GM12878 (cell line): ENCODE measurements at regions not wholly inside any gene's neighbourhood (a gene's known extent, or its start where the extent isn't known, plus 50 kb on each side); places are given as distances from the start of the nearest gene placed in this dataset.

Experiments used
- ATAC-seq: fragments of 200-7000 bp; cut with Tn5 transposase; 3 replicates; pipeline ENCODE4 v1.9.1; 2020; ENCODE audit warnings: mild to moderate bottlenecking, moderate library complexity
- BruUV-seq: library from RNA; stranded (reverse); fragments of 400-500 nt; replicated peaks from 2 replicates; lab custom pipeline; 2021; lab: Mats Ljungman, UMichigan
- CTCF ChIA-PET: fragments of 300-600 bp; sonication (Branson Sonifier 250); formaldehyde crosslinking; extraction: SDS; loops from one replicate; lab custom pipeline; 2021; ENCODE audit warnings: inconsistent platforms; lab: Yijun Ruan, JAX
- POLR2A ChIA-PET: fragments of 350-600 bp; formaldehyde crosslinking; extraction: SDS; loops from one replicate; lab custom pipeline; 2021; ENCODE audit warnings: inconsistent platforms; lab: Charles Lee
- RAD21 ChIA-PET: fragments of 300-600 bp; sonication (Branson Sonifier 250); formaldehyde crosslinking; loops from one replicate; lab custom pipeline; 2023; ENCODE audit warnings: antibody characterized with exemption; ENCODE audit not compliant: unreplicated experiment; lab: Charles Lee
- SMC1A ChIA-PET: fragments of 300-600 bp; sonication (Branson Sonifier 250); formaldehyde crosslinking; loops from one replicate; lab custom pipeline; 2023; ENCODE audit not compliant: unreplicated experiment, uncharacterized antibody; lab: Charles Lee
- DNase-seq: peaks from one replicate; pipeline ENCODE4 v3.0.0-alpha.2; 2011; ENCODE audit warnings: low read depth, low spot score
- FAIRE-seq: peaks from 3 replicates; lab custom pipeline; 2011; peaks lifted over from hg19 to GRCh38; lab: Jason Lieb, UNC
- H2AFZ ChIP-seq: 2 replicates; pipeline ENCODE4 v1.6.0; 2011; ENCODE audit warnings: low read depth, low read length, control low read depth; ENCODE audit not compliant: control insufficient read depth
- H3K27ac ChIP-seq: 2 replicates; pipeline ENCODE4 v1.5.1; 2011; ENCODE audit warnings: control low read depth; ENCODE audit not compliant: control insufficient read depth, insufficient read depth
- H3K27me3 ChIP-seq, 2 experiments: replicated peaks in 1 of 2; 2 replicates each; pipeline versions ENCODE4 v1.6.0 to v1.6.1; 2011; ENCODE audit warnings: low read length in 1 of 2; ENCODE audit not compliant: control insufficient read depth in 2 of 2, insufficient read depth in 2 of 2
- H3K36me3 ChIP-seq, 2 experiments: 2 replicates each; pipeline ENCODE4 v1.5.1; 2011; ENCODE audit warnings: low read length in 1 of 2; ENCODE audit not compliant: control insufficient read depth in 2 of 2, insufficient read depth in 2 of 2
- H3K4me1 ChIP-seq: 2 replicates; pipeline ENCODE4 v1.6.1; 2011; ENCODE audit warnings: mild to moderate bottlenecking, low read length, moderate library complexity, mixed read lengths; ENCODE audit not compliant: control insufficient read depth, insufficient read depth
- H3K4me2 ChIP-seq: 2 replicates; pipeline ENCODE4 v1.6.0; 2011; ENCODE audit warnings: control low read depth; ENCODE audit not compliant: control insufficient read depth, insufficient read depth
- H3K4me3 ChIP-seq: fragments of 200-600 bp; sonication (generic); 2 replicates; pipeline ENCODE4 v1.5.1; 2016
- H3K79me2 ChIP-seq: 2 replicates; pipeline ENCODE4 v1.6.0; 2011; ENCODE audit warnings: low read length; ENCODE audit not compliant: control insufficient read depth, insufficient read depth
- H3K9ac ChIP-seq: 2 replicates; pipeline ENCODE4 v1.8.0; 2011; ENCODE audit warnings: low read length, control low read depth, mixed read lengths; ENCODE audit not compliant: control insufficient read depth, insufficient read depth
- H3K9me3 ChIP-seq: replicated peaks from 3 replicates; pipeline ENCODE4 v1.5.1; 2011; ENCODE audit warnings: mild to moderate bottlenecking, low read length; ENCODE audit not compliant: control insufficient read depth, insufficient read depth
- H4K20me1 ChIP-seq: 2 replicates; pipeline ENCODE4 v1.6.0; 2011; ENCODE audit not compliant: control insufficient read depth, insufficient read depth
- BMI1 ChIP-seq: fragments of 450-650 bp; IDR thresholded peaks from 2 replicates; pipeline ENCODE4 v1.6.1; 2016; ENCODE audit warnings: mild to moderate bottlenecking, moderate library complexity, borderline replicate concordance
- CEBPB ChIP-seq, 2 experiments: fragments of 150-350 bp in 1 of 2; IDR thresholded peaks; 2 replicates each; pipeline ENCODE4 v1.6.1; 2012 to 2014; ENCODE audit warnings: low read depth in 2 of 2, low read length in 2 of 2, borderline replicate concordance in 1 of 2, inconsistent platforms in 1 of 2
- E2F8 ChIP-seq: fragments of 450-650 bp; IDR thresholded peaks from 2 replicates; pipeline ENCODE4 v1.6.1; 2018; ENCODE audit warnings: mild to moderate bottlenecking, low read depth, moderate library complexity; ENCODE audit not compliant: partially characterized antibody
- IRF3 ChIP-seq: fragments of 450-650 bp; IDR thresholded peaks from 2 replicates; pipeline ENCODE4 v1.6.1; 2014; ENCODE audit warnings: mild to moderate bottlenecking
- NFYA ChIP-seq: IDR thresholded peaks from 2 replicates; pipeline ENCODE4 v1.6.1; 2011; ENCODE audit warnings: low read depth, mild to moderate bottlenecking, low read length, improper control_type of control experiment, borderline replicate concordance
- SKIL ChIP-seq: fragments of 450-650 bp; IDR thresholded peaks from 2 replicates; pipeline ENCODE4 v1.6.1; 2017; ENCODE audit warnings: mild to moderate bottlenecking, low read depth, inconsistent platforms; ENCODE audit not compliant: poor library complexity, severe bottlenecking
- SMC3 ChIP-seq: IDR thresholded peaks from 2 replicates; pipeline ENCODE4 v1.6.1; 2011; ENCODE audit warnings: low read length, improper control_type of control experiment, borderline replicate concordance
- SUZ12 ChIP-seq: fragments of 200-600 bp; sonication (generic); IDR thresholded peaks from one replicate; pipeline ENCODE4 v1.6.1; 2018; ENCODE audit warnings: antibody characterized with exemption, mild to moderate bottlenecking; ENCODE audit not compliant: unreplicated experiment
- TCF3 ChIP-seq: IDR thresholded peaks from 2 replicates; pipeline ENCODE4 v1.6.1; 2012; ENCODE audit warnings: low read depth, mild to moderate bottlenecking, low read length, borderline replicate concordance; ENCODE audit not compliant: insufficient read depth
- USF1 ChIP-seq: IDR thresholded peaks from 2 replicates; pipeline ENCODE4 v1.6.1; 2011; ENCODE audit warnings: borderline replicate concordance, low read depth, mild to moderate bottlenecking, moderate library complexity, mixed read lengths, low read length; ENCODE audit not compliant: insufficient read depth; ENCODE audit errors: extremely low read length
- ZBTB4 ChIP-seq: fragments of 450-650 bp; formaldehyde crosslinking; IDR thresholded peaks from 2 replicates; pipeline ENCODE4 v1.4.0; 2022; ENCODE audit warnings: mild to moderate bottlenecking, moderate library complexity
- WGBS: methylation state at CpG from one replicate; pipeline ENCODE4 v1.1.6; 2016; ENCODE audit warnings: low lambda C conversion rate; ENCODE audit not compliant: insufficient replicate concordance, insufficient coverage; ENCODE audit errors: missing lambda C conversion rate; 5-methylcytosine and 5-hydroxymethylcytosine counted together
- in situ Hi-C: fragments of 300-500 bp; cut with MboI; formaldehyde crosslinking; loops from 9 replicates; pipeline ENCODE4 v1.14.3; 2018; ENCODE audit warnings: mixed read lengths
- intact Hi-C: fragments of 100-400 bp; cut with micrococcal nuclease; formaldehyde crosslinking; loops from one replicate; pipeline ENCODE4 v1.14.2; 2022; ENCODE audit not compliant: unreplicated experiment

DNA sequence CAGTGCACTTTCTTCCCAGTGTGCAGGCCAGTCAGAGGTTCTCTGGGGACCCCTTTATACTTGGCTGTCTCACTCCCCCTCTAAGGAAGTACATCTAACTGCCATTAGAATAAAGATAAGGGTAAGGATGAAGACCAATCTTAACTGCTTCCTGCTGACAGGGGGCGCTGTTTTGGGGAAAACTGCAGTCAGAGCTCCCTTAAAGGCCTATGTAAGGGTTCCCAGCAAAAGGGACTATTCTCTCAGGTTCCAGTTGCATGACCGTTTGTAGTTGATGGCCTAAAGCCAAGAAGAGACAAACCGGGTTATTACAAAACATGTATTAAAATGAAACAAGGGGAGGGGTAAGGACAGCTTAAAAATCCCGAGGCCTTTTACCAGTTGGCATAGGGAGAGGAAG lies 115.6 kb upstream of the SPIN4 start (continued):
- no peak for TF ChIP-seq E2F8
- no peak for TF ChIP-seq SKIL

- ATAC-seq (no peak), FAIRE-seq (no peak), DNase-seq (no peak)
- intact Hi-C loops (loop anchor here (5.0 kb wide), 1 partner anchor 52 kb away; no protein-coding TSS in a partner anchor), in situ Hi-C loops (no loop called here)
- Histone ChIP-seq H3K9me3 (no peaks in the 10 kb centered on the region), H3K4me3 (no peak overlapping the region), H3K79me2 (no peaks in the 10 kb centered on the region), H3K4me2 (no peak overlapping the region), H2AFZ (no peak overlapping the region), H3K27ac (no peak overlapping the region), H3K36me3 (no peaks in the 10 kb centered on the region), H4K20me1 (no peaks in the 10 kb centered on the region), H3K4me1 (no peaks in the 10 kb centered on the region), H3K27me3 (no peaks in the 10 kb centered on the region), H3K9ac (no peak overlapping the region)
- TF ChIP-seq SMC3 (no peak), CEBPB (IDR thresholded peaks at IDR 0.05; ENCODE audit: borderline replicate concordance in 1 of 2, low read depth in 2 of 2, low read length in 2 of 2) (no peak), USF1 (no peak), TCF3 (no peak), SUZ12 (no peak), BMI1 (no peak), ZBTB4 (CRISPR knock-in tag) (no peak), NFYA (no peak), IRF3 (no peak)
- POLR2A ChIA-PET, result no interaction called here
- no TSS peak for BruUV-seq
- 0% methylated on average over 1 of the region's 1 CpG for WGBS
- RAD21 ChIA-PET, result no interaction called here
- CTCF ChIA-PET, result no interaction called here
- SMC1A ChIA-PET, result interaction anchor here (1.9 kb wide), 1 partner anchor 54 kb away, joined by 4 read pairs; no protein-coding TSS in a partner anchor
Measured at GRCh38 chrX:63458981-63459380, 107.8 kb upstream of the SPIN4 start.
